Karpas-422 (cell line): ENCODE measurements at regions not wholly inside any gene's neighbourhood (a gene's known extent, or its start where the extent isn't known, plus 50 kb on each side); places are given as distances from the start of the nearest gene placed in this dataset.

ENCODE experiments used
- DNase-seq: peaks from one replicate; pipeline ENCODE4 v3.0.0-alpha.2; 2015
- H2AFZ ChIP-seq: fragments of 200-600 bp; sonication (generic); 2 replicates; pipeline ENCODE4 v1.6.1; 2014; ENCODE audit warnings: antibody characterized with exemption, low read length, mixed read lengths
- H3K27ac ChIP-seq: fragments of 200-600 bp; sonication (generic); 2 replicates; pipeline ENCODE4 v1.5.1; 2014; ENCODE audit warnings: mild to moderate bottlenecking, low read length, moderate library complexity
- H3K27me3 ChIP-seq: fragments of 200-600 bp; sonication (generic); 2 replicates; pipeline ENCODE4 v1.6.1; 2014; ENCODE audit warnings: low read length, mixed read lengths
- H3K36me3 ChIP-seq: fragments of 200-600 bp; sonication (generic); 2 replicates; pipeline ENCODE4 v1.6.1; 2014; ENCODE audit warnings: low read length, mixed read lengths; ENCODE audit not compliant: insufficient read depth
- H3K4me1 ChIP-seq: fragments of 200-600 bp; sonication (generic); 2 replicates; pipeline ENCODE4 v1.6.1; 2014; ENCODE audit warnings: mild to moderate bottlenecking, low read length, mixed read lengths
- H3K4me2 ChIP-seq: fragments of 200-600 bp; sonication (generic); 2 replicates; pipeline ENCODE4 v1.6.1; 2014; ENCODE audit warnings: low read length, low read depth, mild to moderate bottlenecking; ENCODE audit not compliant: poor library complexity, severe bottlenecking
- H3K4me3 ChIP-seq: fragments of 200-600 bp; sonication (generic); 2 replicates; pipeline ENCODE4 v1.5.1; 2014; ENCODE audit warnings: mild to moderate bottlenecking, antibody characterized with exemption, low read length, mixed read lengths
- H3K79me2 ChIP-seq: fragments of 200-600 bp; sonication (generic); 2 replicates; pipeline ENCODE4 v1.6.1; 2014; ENCODE audit warnings: mild to moderate bottlenecking, low read length, mixed read lengths
- H3K9ac ChIP-seq: fragments of 200-600 bp; sonication (generic); 2 replicates; pipeline ENCODE4 v1.6.0; 2014; ENCODE audit warnings: low read length
- H3K9me2 ChIP-seq: fragments of 200-600 bp; sonication (generic), shearing (Covaris generic); replicated peaks from 2 replicates; pipeline ENCODE4 v1.6.0; 2014; ENCODE audit warnings: mild to moderate bottlenecking, low read length, moderate library complexity; ENCODE audit not compliant: insufficient read depth
- H3K9me3 ChIP-seq: fragments of 300-700, 200-600 bp; sonication (generic); 2 replicates; pipeline ENCODE4 v1.6.1; 2014; ENCODE audit warnings: low read length, mixed read lengths
- H4K20me1 ChIP-seq: fragments of 200-600 bp; sonication (generic); 2 replicates; pipeline ENCODE4 v1.6.1; 2014; ENCODE audit warnings: mild to moderate bottlenecking, antibody characterized with exemption, low read length, low read depth; ENCODE audit not compliant: insufficient read depth

- DNase-seq, result no peak
- Histone ChIP-seq H3K27me3 (no peaks in the 10 kb centered on the region), H3K9me3 (no peaks in the 10 kb centered on the region), H2AFZ (no peak overlapping the region), H3K4me1 (no peaks in the 10 kb centered on the region), H3K4me2 (no peak overlapping the region), H3K4me3 (no peak overlapping the region), H3K9ac (no peak overlapping the region), H3K9me2 (no peaks in the 10 kb centered on the region), H3K36me3 (no peaks in the 10 kb centered on the region), H4K20me1 (no peaks in the 10 kb centered on the region), H3K27ac (no peak overlapping the region), H3K79me2 (no peaks in the 10 kb centered on the region)
Measured at GRCh38 chr2:234808907-234809306, 142.9 kb upstream of the SH3BP4 start.

GRCh38 chr2:234806818-234807217 is 145.0 kb upstream of the SH3BP4 start:
- Histone ChIP-seq H3K9me2 (no peaks in the 10 kb centered on the region), H2AFZ (no peak overlapping the region), H3K36me3 (no peaks in the 10 kb centered on the region), H3K27me3 (no peaks in the 10 kb centered on the region), H3K9me3 (no peaks in the 10 kb centered on the region), H3K4me2 (no peak overlapping the region), H3K4me3 (no peak overlapping the region), H3K4me1 (no peaks in the 10 kb centered on the region), H3K79me2 (no peaks in the 10 kb centered on the region), H4K20me1 (no peaks in the 10 kb centered on the region), H3K9ac (no peak overlapping the region), H3K27ac (no peak overlapping the region)
- DNase-seq, result no peak

DNA sequence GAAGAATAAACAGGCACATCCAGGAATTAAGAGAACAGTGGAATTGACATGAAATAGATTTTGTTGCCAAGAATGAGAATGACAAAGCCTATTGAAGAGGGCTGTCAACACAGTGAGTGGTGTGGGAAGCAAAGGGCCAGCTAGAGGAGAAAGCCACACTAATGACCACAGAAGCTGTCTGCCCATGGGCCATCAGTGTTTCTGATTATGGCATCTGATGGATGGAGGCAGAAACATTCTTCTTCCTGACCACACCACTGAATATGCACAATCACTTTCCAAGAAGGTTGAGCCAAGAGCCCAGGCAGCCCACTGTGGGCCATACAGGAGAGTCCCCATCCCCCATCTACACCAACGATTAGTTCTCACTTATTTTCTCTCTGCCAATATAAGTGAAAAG is 146.0 kb upstream of the SH3BP4 start:
- Histone ChIP-seq H3K27ac (no peak overlapping the region), H4K20me1 (no peaks in the 10 kb centered on the region), H3K9ac (no peak overlapping the region), H3K79me2 (no peaks in the 10 kb centered on the region), H3K4me3 (no peak overlapping the region), H2AFZ (no peak overlapping the region), H3K36me3 (no peaks in the 10 kb centered on the region), H3K9me3 (no peaks in the 10 kb centered on the region), H3K4me2 (no peak overlapping the region), H3K27me3 (no peaks in the 10 kb centered on the region), H3K9me2 (no peaks in the 10 kb centered on the region), H3K4me1 (no peaks in the 10 kb centered on the region)
- DNase-seq, result no peak

GRCh38 chr2:234804704-234805103 is 147.1 kb upstream of the SH3BP4 start:
- no peak for DNase-seq
- H3K27me3 ChIP-seq, result no peaks in the 10 kb centered on the region
- no peaks in the 10 kb centered on the region for H4K20me1 ChIP-seq
- H3K9ac ChIP-seq, result no peak overlapping the region
- H3K27ac ChIP-seq, result no peak overlapping the region
- no peaks in the 10 kb centered on the region for H3K79me2 ChIP-seq
- H3K4me3 ChIP-seq, result no peak overlapping the region
- H3K4me2 ChIP-seq, result no peak overlapping the region
- H3K4me1 ChIP-seq, result no peaks in the 10 kb centered on the region
- H2AFZ ChIP-seq, result no peak overlapping the region
- H3K9me2 ChIP-seq, result no peaks in the 10 kb centered on the region
- no peaks in the 10 kb centered on the region for H3K9me3 ChIP-seq
- H3K36me3 ChIP-seq, result no peaks in the 10 kb centered on the region

DNA sequence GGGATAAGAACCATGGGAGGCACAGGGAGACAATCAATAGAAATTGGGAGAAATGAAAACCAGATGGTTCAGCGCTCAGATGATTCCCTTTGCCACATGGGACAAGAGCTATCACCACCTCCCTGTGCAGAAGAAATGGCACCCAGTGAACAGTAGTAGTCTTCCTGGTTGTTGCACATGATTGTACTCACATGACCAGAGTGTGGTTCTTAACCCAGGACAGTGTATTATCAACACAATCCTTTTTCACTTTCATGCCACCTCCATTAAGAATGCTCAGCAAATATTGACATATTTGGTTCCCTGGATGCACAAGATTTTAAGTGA is 149.0 kb upstream of the SH3BP4 start:
- H3K9ac ChIP-seq, result no peak overlapping the region
- H4K20me1 ChIP-seq, result no peaks in the 10 kb centered on the region
- H3K9me2 ChIP-seq, result no peaks in the 10 kb centered on the region
- no peaks in the 10 kb centered on the region for H3K27me3 ChIP-seq
- H3K4me2 ChIP-seq, result no peak overlapping the region
- no peaks in the 10 kb centered on the region for H3K79me2 ChIP-seq
- H3K4me1 ChIP-seq, result no peaks in the 10 kb centered on the region
- DNase-seq, result no peak
- H3K27ac ChIP-seq, result no peak overlapping the region
- no peak overlapping the region for H3K4me3 ChIP-seq
- H3K9me3 ChIP-seq, result no peaks in the 10 kb centered on the region
- no peak overlapping the region for H2AFZ ChIP-seq
- H3K36me3 ChIP-seq, result no peaks in the 10 kb centered on the region

- Histone ChIP-seq H3K4me3 (no peak overlapping the region), H3K4me2 (no peak overlapping the region), H3K79me2 (no peaks in the 10 kb centered on the region), H4K20me1 (no peaks in the 10 kb centered on the region), H3K4me1 (no peaks in the 10 kb centered on the region), H3K9me2 (no peaks in the 10 kb centered on the region), H3K27me3 (no peaks in the 10 kb centered on the region), H3K9ac (no peak overlapping the region), H3K9me3 (no peaks in the 10 kb centered on the region), H3K36me3 (no peaks in the 10 kb centered on the region), H2AFZ (no peak overlapping the region), H3K27ac (no peak overlapping the region)
- DNase-seq, result no peak
Measured at GRCh38 chr2:234802071-234802844, 149.6 kb upstream of the SH3BP4 start.

GRCh38 chr2:234797566-234798250 is 154.1 kb upstream of the SH3BP4 start:
- Histone ChIP-seq H3K27ac (no peak overlapping the region), H3K4me2 (no peak overlapping the region), H3K4me3 (no peak overlapping the region), H3K27me3 (no peaks in the 10 kb centered on the region; the same call in 1 of the 2 replicates), H4K20me1 (no peaks in the 10 kb centered on the region), H3K9me3 (no peaks in the 10 kb centered on the region), H3K36me3 (no peaks in the 10 kb centered on the region), H3K9me2 (no peaks in the 10 kb centered on the region), H2AFZ (no peak overlapping the region), H3K9ac (no peak overlapping the region), H3K4me1 (no peaks in the 10 kb centered on the region), H3K79me2 (no peaks in the 10 kb centered on the region)
- no peak for DNase-seq

DNA sequence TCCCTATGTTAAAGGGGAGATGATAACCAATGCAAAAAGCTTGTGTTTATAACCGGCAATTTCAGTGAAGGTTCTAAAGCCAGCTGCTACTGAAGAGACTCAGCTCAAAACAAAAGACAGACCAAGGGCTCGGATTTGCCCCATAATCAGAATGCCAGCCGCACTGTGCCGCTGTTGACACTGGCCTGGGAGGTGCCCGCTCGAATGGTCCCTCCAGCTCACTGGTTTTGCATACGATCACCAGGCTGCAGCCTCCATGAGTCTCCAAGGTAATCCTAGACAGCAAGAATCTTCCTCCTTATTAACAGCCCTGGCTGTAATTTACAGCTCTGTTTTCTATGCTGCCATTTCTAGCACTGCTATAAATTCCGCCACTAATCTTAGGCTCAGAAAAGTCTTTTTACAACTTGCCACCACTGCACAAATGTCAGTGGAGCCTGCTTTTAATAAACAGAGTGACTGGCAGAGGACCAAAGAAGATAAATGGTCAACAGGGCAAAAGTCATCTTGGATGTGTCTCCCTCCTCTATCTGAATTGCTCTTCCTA is 155.7 kb upstream of the SH3BP4 start:
- Histone ChIP-seq H2AFZ (no peak overlapping the region), H3K9ac (no peak overlapping the region), H4K20me1 (no peaks in the 10 kb centered on the region)

More for the DNA sequence above, 155.7 kb upstream of the SH3BP4 start:
- DNase-seq, result no peak
- no peaks in the 10 kb centered on the region for H3K36me3 ChIP-seq
- H3K9me2 ChIP-seq, result no peaks in the 10 kb centered on the region
- H3K27ac ChIP-seq, result no peak overlapping the region
- H3K4me3 ChIP-seq, result no peak overlapping the region
- H3K4me2 ChIP-seq, result no peak overlapping the region
- no peaks in the 10 kb centered on the region for H3K4me1 ChIP-seq
- H3K27me3 ChIP-seq, result no peaks in the 10 kb centered on the region; the same call in 1 of the 2 replicates
- H3K9me3 ChIP-seq, result no peaks in the 10 kb centered on the region
- H3K79me2 ChIP-seq, result no peaks in the 10 kb centered on the region
